Left lung (tissue), 4 donors: ENCODE measurements at regions not wholly inside any gene's neighbourhood (a gene's known extent, or its start where the extent isn't known, plus 50 kb on each side); places are given as distances from the start of the nearest gene placed in this dataset.
A peak's percentile ranks its signal among the peaks of the same experiment; 100 is the strongest.
"Not testable (repeated sequence)": the region's sequence is repeated elsewhere in the genome, so short reads cannot be mapped to it uniquely, and the experiment has no call there.

ENCODE experiments used
- ATAC-seq: fragments of 200-7000 bp; cut with Tn5 transposase; one replicate; pipeline ENCODE4 v1.9.1; 2020; ENCODE audit warnings: moderate library complexity
- DNase-seq, 4 donors: peaks; one replicate each; pipeline ENCODE4 v3.0.0-alpha.2; 2013 to 2020
- H3K27ac ChIP-seq, 2 donors: fragments of 200-600 bp; sonication (generic) in 1 of 2; one replicate each; pipeline versions ENCODE4 v1.5.0 to v1.8.0; 2020 to 2021
- H3K27me3 ChIP-seq, 2 donors: fragments of 200-600 bp; sonication (generic) in 1 of 2; one replicate each; pipeline versions ENCODE4 v1.5.0 to v1.8.0; 2020 to 2021
- H3K36me3 ChIP-seq, 2 donors: fragments of 200-600 bp; sonication (generic) in 1 of 2; one replicate each; pipeline versions ENCODE4 v1.5.0 to v1.8.0; 2020 to 2021
- H3K4me1 ChIP-seq, 2 donors: fragments of 200-600 bp; one replicate each; pipeline ENCODE4 v1.8.0; 2021
- H3K4me3 ChIP-seq, 2 donors: fragments of 200-600 bp; sonication (generic) in 1 of 2; one replicate each; pipeline versions ENCODE4 v1.5.0 to v1.8.0; 2020 to 2021; ENCODE audit warnings: mild to moderate bottlenecking in 1 of 2
- H3K9me3 ChIP-seq, 2 donors: fragments of 200-600 bp; sonication (generic) in 1 of 2; one replicate each; pipeline versions ENCODE4 v1.5.0 to v1.8.0; 2020 to 2021
- CTCF ChIP-seq, 2 donors: fragments of 200-600 bp; sonication (generic) in 1 of 2; IDR thresholded peaks; one replicate each; pipeline versions ENCODE4 v1.5.0 to v1.8.0; 2021; ENCODE audit warnings: antibody characterized with exemption in 2 of 2
- intact Hi-C, 2 donors: fragments of 100-400 bp; cut with DNase I; formaldehyde crosslinking; loops; one replicate each; pipeline versions ENCODE4 v1.11.2 to v1.14.2; 2022
- donor health status: DM: no; HTN: yes; CAD: no.
- donor health status: DM: no; HTN: no; CAD: no.

- Histone ChIP-seq H3K27ac (no peak overlapping the region), H3K9me3 (no peaks in the 10 kb centered on the region), H3K4me1 (no peaks in the 10 kb centered on the region), H3K4me3 (no peak overlapping the region), H3K36me3 (no peaks in the 10 kb centered on the region), H3K27me3 (no peaks in the 10 kb centered on the region)
- peak in 1 of 4 donors; percentile 1 for DNase-seq
- intact Hi-C loops = no loop called here
- TF ChIP-seq CTCF (IDR thresholded peaks at IDR 0.05) = no peak
- ATAC-seq = peak; percentile 22
These were observed 316.8 kb upstream of the STEAP1 start for GRCh38 chr7:89837515-89837914.

- Histone ChIP-seq H3K27ac (no peak overlapping the region), H3K36me3 (no peaks in the 10 kb centered on the region), H3K4me1 (no peaks in the 10 kb centered on the region), H3K9me3 (no peaks in the 10 kb centered on the region), H3K27me3 (no peaks in the 10 kb centered on the region), H3K4me3 (no peak overlapping the region)
- no peak for TF ChIP-seq CTCF (IDR thresholded peaks at IDR 0.05)
- intact Hi-C loops = no loop called here
- ATAC-seq (no peak), DNase-seq (no peak)
These were observed 314.9 kb upstream of the STEAP1 start for GRCh38 chr7:89839329-89839728.

- TF ChIP-seq CTCF (IDR thresholded peaks at IDR 0.05) = no peak
- no peaks in the 10 kb centered on the region for H3K4me1 ChIP-seq
- intact Hi-C loops = no loop called here
- H3K4me3 ChIP-seq = no peak overlapping the region
- DNase-seq (no peak), ATAC-seq (no peak)
- no peaks in the 10 kb centered on the region for H3K27me3 ChIP-seq
- no peak overlapping the region for H3K27ac ChIP-seq
- H3K9me3 ChIP-seq = no peaks in the 10 kb centered on the region
- no peaks in the 10 kb centered on the region for H3K36me3 ChIP-seq
These were observed 308.3 kb upstream of the STEAP1 start for GRCh38 chr7:89845952-89846351.

- intact Hi-C loops = no loop called here
- H3K9me3 ChIP-seq = no peaks in the 10 kb centered on the region
- TF ChIP-seq CTCF (IDR thresholded peaks at IDR 0.05) = no peak
- no peak for ATAC-seq
- DNase-seq = no peak
- no peaks in the 10 kb centered on the region for H3K36me3 ChIP-seq
- no peak overlapping the region for H3K27ac ChIP-seq
- H3K27me3 ChIP-seq = no peaks in the 10 kb centered on the region
- H3K4me3 ChIP-seq = no peak overlapping the region
- H3K4me1 ChIP-seq = no peaks in the 10 kb centered on the region
These were observed 305.2 kb upstream of the STEAP1 start for GRCh38 chr7:89849052-89849451.

- H3K27me3 ChIP-seq, H3K4me1 ChIP-seq, DNase-seq, H3K36me3 ChIP-seq, H3K4me3 ChIP-seq, ATAC-seq, H3K27ac ChIP-seq, intact Hi-C loops: not testable (repeated sequence)
- H3K9me3 ChIP-seq = peaks cover 0 to 31% of the 10 kb centered on the region in 2 donors
These were observed 297.2 kb upstream of the STEAP1 start for GRCh38 chr7:89857053-89857452.

GRCh38 chr7:89857767-89858166 is 296.5 kb upstream of the STEAP1 start:
- no peak for DNase-seq
- intact Hi-C loops = no loop called here
- no peak for TF ChIP-seq CTCF (IDR thresholded peaks at IDR 0.05)

More at GRCh38 chr7:89857767-89858166, 296.5 kb upstream of the STEAP1 start:
- Histone ChIP-seq H3K4me1 (no peaks in the 10 kb centered on the region), H3K36me3 (no peaks in the 10 kb centered on the region), H3K4me3 (no peak overlapping the region), H3K27me3 (no peaks in the 10 kb centered on the region), H3K9me3 (peaks cover 0 to 31% of the 10 kb centered on the region in 2 donors), H3K27ac (no peak overlapping the region)
- no peak for ATAC-seq
